ENCODE measurements at regions not wholly inside any gene's neighbourhood (a gene's known extent, or its start where the extent isn't known, plus 50 kb on each side); places are given as distances from the start of the nearest gene placed in this dataset.

DNA sequence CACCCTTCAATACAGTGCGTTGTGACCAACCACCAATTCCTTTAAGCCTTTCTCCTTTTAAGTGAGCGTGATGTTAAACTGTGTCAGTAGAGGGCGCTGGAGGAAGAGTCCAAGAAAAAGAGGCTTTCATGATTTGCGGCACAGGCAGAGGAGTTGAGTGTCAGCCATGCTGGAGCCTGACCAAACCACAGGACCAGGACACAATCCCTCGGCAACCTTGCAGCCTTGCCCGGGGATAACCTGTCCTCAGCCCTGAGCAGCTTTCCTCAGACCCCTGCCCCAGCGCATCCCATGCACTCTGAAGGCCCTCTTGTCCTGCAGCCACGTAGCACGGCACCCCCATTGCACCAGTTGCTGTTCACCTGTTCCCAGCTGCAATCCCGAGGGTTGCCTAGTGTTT, 53.5 kb upstream of the SMIM31 start:
- TF ChIP-seq, protein P1, sequence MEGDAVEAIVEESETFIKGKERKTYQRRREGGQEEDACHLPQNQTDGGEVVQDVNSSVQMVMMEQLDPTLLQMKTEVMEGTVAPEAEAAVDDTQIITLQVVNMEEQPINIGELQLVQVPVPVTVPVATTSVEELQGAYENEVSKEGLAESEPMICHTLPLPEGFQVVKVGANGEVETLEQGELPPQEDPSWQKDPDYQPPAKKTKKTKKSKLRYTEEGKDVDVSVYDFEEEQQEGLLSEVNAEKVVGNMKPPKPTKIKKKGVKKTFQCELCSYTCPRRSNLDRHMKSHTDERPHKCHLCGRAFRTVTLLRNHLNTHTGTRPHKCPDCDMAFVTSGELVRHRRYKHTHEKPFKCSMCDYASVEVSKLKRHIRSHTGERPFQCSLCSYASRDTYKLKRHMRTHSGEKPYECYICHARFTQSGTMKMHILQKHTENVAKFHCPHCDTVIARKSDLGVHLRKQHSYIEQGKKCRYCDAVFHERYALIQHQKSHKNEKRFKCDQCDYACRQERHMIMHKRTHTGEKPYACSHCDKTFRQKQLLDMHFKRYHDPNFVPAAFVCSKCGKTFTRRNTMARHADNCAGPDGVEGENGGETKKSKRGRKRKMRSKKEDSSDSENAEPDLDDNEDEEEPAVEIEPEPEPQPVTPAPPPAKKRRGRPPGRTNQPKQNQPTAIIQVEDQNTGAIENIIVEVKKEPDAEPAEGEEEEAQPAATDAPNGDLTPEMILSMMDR (IDR thresholded peaks at IDR 0.05; ENCODE audit: unreplicated experiment), result peak; percentile 20
- Mint-ChIP-seq H3K27me3 (ENCODE audit: low read depth) (no peaks in the 10 kb centered on the region), H3K36me3 (no peaks in the 10 kb centered on the region), H3K4me1 (no peaks in the 10 kb centered on the region), H3K9me3 (peaks cover 3% of the 10 kb centered on the region), H3K4me3 (no peak overlapping the region), H3K27ac (no peak overlapping the region)
- no peak for DNase-seq (ENCODE audit: low spot score in 2 of 2, unreplicated experiment in 2 of 2)

DNA sequence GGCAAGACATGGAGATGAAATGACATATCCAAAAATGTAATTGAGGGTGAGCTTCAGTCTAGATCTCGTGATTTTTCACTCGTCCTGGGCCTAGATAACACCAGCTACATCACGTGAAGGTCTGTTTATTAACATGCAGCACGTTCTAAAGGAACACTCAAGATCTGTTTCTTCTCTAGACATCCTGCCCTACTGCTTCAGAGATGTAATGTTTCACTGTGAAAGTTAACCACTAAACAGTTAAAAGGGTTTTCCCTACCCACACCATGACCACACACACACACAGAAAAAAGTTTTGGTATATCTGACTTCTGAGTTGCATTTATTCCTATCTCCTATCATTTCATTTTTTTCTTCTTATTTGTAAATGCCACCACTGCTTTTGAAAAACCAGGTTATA, 52.3 kb upstream of the SMIM31 start:
- TF ChIP-seq, protein P1 (IDR thresholded peaks at IDR 0.05; ENCODE audit: unreplicated experiment), result no peak
- Mint-ChIP-seq H3K27ac (no peak overlapping the region), H3K36me3 (no peaks in the 10 kb centered on the region), H3K9me3 (no peaks in the 10 kb centered on the region), H3K27me3 (ENCODE audit: low read depth) (no peaks in the 10 kb centered on the region), H3K4me3 (no peak overlapping the region), H3K4me1 (no peaks in the 10 kb centered on the region)
- DNase-seq (ENCODE audit: low spot score in 2 of 2, unreplicated experiment in 2 of 2), result no peak
